GM23338 (cell line): ENCODE measurements at regions not wholly inside any gene's neighbourhood (a gene's known extent, or its start where the extent isn't known, plus 50 kb on each side); places are given as distances from the start of the nearest gene placed in this dataset.

Source experiments
- ATAC-seq: fragments of 200-7000 bp; cut with Tn5 transposase; 3 replicates; pipeline ENCODE4 v1.9.1; 2020
- DNase-seq: peaks from one replicate; pipeline ENCODE4 v3.0.0-alpha.2; 2015; ENCODE audit warnings: low spot score
- H2AFZ ChIP-seq: fragments of 200-600 bp; sonication (generic); 2 replicates; pipeline ENCODE4 v1.8.0; 2016; ENCODE audit warnings: antibody characterized with exemption, mild to moderate bottlenecking, moderate library complexity
- H3F3A ChIP-seq: fragments of 200-600 bp; sonication (generic); replicated peaks from 2 replicates; pipeline ENCODE4 v1.8.0; 2017; ENCODE audit warnings: antibody characterized with exemption, mixed run types, low read depth
- H3K27ac ChIP-seq: fragments of 200-600 bp; sonication (generic); 2 replicates; pipeline ENCODE4 v1.6.1; 2016; ENCODE audit warnings: low read depth
- H3K27me3 ChIP-seq: fragments of 200-600 bp; sonication (generic); 2 replicates; pipeline ENCODE4 v1.8.0; 2016; ENCODE audit warnings: mild to moderate bottlenecking, mixed run types, moderate library complexity; ENCODE audit not compliant: insufficient read depth
- H3K36me3 ChIP-seq: fragments of 200-600 bp; sonication (generic); 2 replicates; pipeline ENCODE4 v1.8.0; 2016; ENCODE audit warnings: mild to moderate bottlenecking; ENCODE audit not compliant: insufficient read depth
- H3K4me1 ChIP-seq: fragments of 200-600 bp; sonication (generic); 2 replicates; pipeline ENCODE4 v1.8.0; 2016; ENCODE audit warnings: mild to moderate bottlenecking, moderate library complexity; ENCODE audit not compliant: insufficient read depth
- H3K4me2 ChIP-seq: fragments of 200-600 bp; sonication (generic); 2 replicates; pipeline ENCODE4 v1.7.1; 2017; ENCODE audit warnings: mixed run types
- H3K4me3 ChIP-seq: fragments of 200-600 bp; sonication (generic); 2 replicates; pipeline ENCODE4 v1.6.1; 2016; ENCODE audit warnings: mixed run types
- H3K79me2 ChIP-seq: fragments of 200-600 bp; sonication (generic); replicated peaks from 2 replicates; pipeline ENCODE4 v1.8.0; 2017; ENCODE audit warnings: mild to moderate bottlenecking; ENCODE audit not compliant: insufficient read depth
- H3K9me2 ChIP-seq: fragments of 200-600 bp; sonication (generic); 2 replicates; pipeline ENCODE4 v1.8.0; 2017; ENCODE audit not compliant: insufficient read depth
- H4K20me1 ChIP-seq: fragments of 200-600 bp; sonication (generic); replicated peaks from 2 replicates; pipeline ENCODE4 v1.8.0; 2017; ENCODE audit warnings: mild to moderate bottlenecking; ENCODE audit not compliant: insufficient read depth
- H3K27ac Mint-ChIP-seq: 2 replicates; pipeline ENCODE4 v1.8.0; 2020; ENCODE audit warnings: inconsistent platforms, mild to moderate bottlenecking, moderate library complexity, mixed read lengths
- H3K27me3 Mint-ChIP-seq: 3 replicates; pipeline ENCODE4 v1.8.0; 2022; ENCODE audit warnings: low read depth, mild to moderate bottlenecking, moderate library complexity, mixed read lengths, inconsistent platforms; ENCODE audit not compliant: insufficient read depth, poor library complexity
- H3K36me3 Mint-ChIP-seq: 3 replicates; pipeline ENCODE4 v1.8.0; 2021; ENCODE audit warnings: low read depth, mild to moderate bottlenecking, inconsistent platforms, moderate library complexity, mixed read lengths
- H3K4me1 Mint-ChIP-seq: 3 replicates; pipeline ENCODE4 v1.8.0; 2020; ENCODE audit warnings: mild to moderate bottlenecking, inconsistent platforms, mixed read lengths
- H3K4me3 Mint-ChIP-seq: 3 replicates; pipeline ENCODE4 v1.8.0; 2021; ENCODE audit warnings: moderate library complexity, mild to moderate bottlenecking, inconsistent platforms, mixed read lengths
- H3K9me3 Mint-ChIP-seq: 3 replicates; pipeline ENCODE4 v1.8.0; 2020; ENCODE audit warnings: moderate library complexity, mild to moderate bottlenecking, inconsistent platforms, mixed read lengths
- CREB1 ChIP-seq: fragments of 250-450 bp; sonication (Bioruptor Pico); IDR thresholded peaks from 2 replicates; pipeline ENCODE4 v1.5.0; 2020; ENCODE audit warnings: low read depth, mild to moderate bottlenecking, moderate library complexity
- EZH2 ChIP-seq: fragments of 200-600 bp; sonication (generic); IDR thresholded peaks from one replicate; pipeline ENCODE4 v1.8.0; 2017; ENCODE audit warnings: antibody characterized with exemption, mild to moderate bottlenecking, low read depth; ENCODE audit not compliant: unreplicated experiment
- EZH2phosphoT487 ChIP-seq: fragments of 200-600 bp; sonication (generic); IDR thresholded peaks from one replicate; pipeline ENCODE4 v1.8.1; 2018; ENCODE audit warnings: antibody characterized with exemption; ENCODE audit not compliant: unreplicated experiment
- JUNB ChIP-seq: IDR thresholded peaks from one replicate; pipeline ENCODE4 v1.6.1; 2016; ENCODE audit warnings: antibody characterized with exemption; ENCODE audit not compliant: unreplicated experiment
- NANOG ChIP-seq: IDR thresholded peaks from 2 replicates; pipeline ENCODE4 v1.6.1; 2016; ENCODE audit warnings: antibody characterized with exemption, borderline replicate concordance
- POLR2AphosphoS5 ChIP-seq: IDR thresholded peaks from 2 replicates; pipeline ENCODE4 v1.6.1; 2016; ENCODE audit warnings: antibody characterized with exemption, low read depth
- STAT1 ChIP-seq: IDR thresholded peaks from one replicate; pipeline ENCODE4 v1.6.1; 2016; ENCODE audit warnings: antibody characterized with exemption; ENCODE audit not compliant: unreplicated experiment
- ZNF114 ChIP-seq: fragments of 250-450 bp; sonication (Bioruptor Pico); IDR thresholded peaks from 2 replicates; pipeline ENCODE4 v1.5.0; 2020; ENCODE audit warnings: mild to moderate bottlenecking, moderate library complexity
- ZNF331 ChIP-seq: fragments of 250-450 bp; sonication (Bioruptor Pico); IDR thresholded peaks from 2 replicates; pipeline ENCODE4 v1.5.0; 2020; ENCODE audit warnings: low read depth, mild to moderate bottlenecking, moderate library complexity
- TF ChIP-seq, protein P1 (sequence below): IDR thresholded peaks from 2 replicates; pipeline ENCODE4 v1.6.1; 2016; ENCODE audit warnings: antibody characterized with exemption
- TF ChIP-seq, protein P2 (sequence below): fragments of 250-450 bp; sonication (Bioruptor Pico); IDR thresholded peaks from 2 replicates; pipeline ENCODE4 v1.5.0; 2020; ENCODE audit warnings: mild to moderate bottlenecking, moderate library complexity
- TF ChIP-seq, protein P3 (sequence below): IDR thresholded peaks from one replicate; pipeline ENCODE4 v1.6.1; 2018; ENCODE audit warnings: antibody characterized with exemption; ENCODE audit not compliant: unreplicated experiment
- TF ChIP-seq, protein P4 (sequence below), 2 experiments: fragments of 200-600 bp in 1 of 2; sonication (generic) in 1 of 2; conservative IDR thresholded peaks; 2 replicates each; pipeline versions ENCODE4 v1.5.1 to v1.6.1; 2016 to 2017; ENCODE audit warnings: antibody characterized with exemption in 2 of 2, low read depth in 2 of 2, mild to moderate bottlenecking in 2 of 2, moderate library complexity in 1 of 2

DNA sequence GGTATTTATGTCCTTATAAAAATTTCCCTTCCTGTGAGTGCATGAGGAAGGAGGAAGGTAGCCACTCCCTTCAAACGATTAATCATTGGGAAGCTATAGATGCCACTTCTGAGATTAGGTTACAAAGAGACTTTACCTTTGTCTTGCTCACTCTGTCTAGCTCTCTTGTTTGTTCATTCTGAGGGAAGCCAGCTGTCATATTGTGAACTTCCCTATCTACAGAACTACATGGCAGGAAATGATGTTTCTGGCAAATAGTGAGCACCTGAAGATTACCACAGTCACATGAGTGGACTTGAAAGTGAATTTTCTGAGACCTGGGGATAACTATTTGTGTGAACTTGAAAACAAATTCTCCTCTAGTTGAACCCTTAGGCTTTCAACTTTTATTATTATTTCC, 776.8 kb downstream of the CCDC85A start (continued):
- TF ChIP-seq POLR2AphosphoS5 (no peak), CREB1 (CRISPR knock-in tag) (no peak)

DNA sequence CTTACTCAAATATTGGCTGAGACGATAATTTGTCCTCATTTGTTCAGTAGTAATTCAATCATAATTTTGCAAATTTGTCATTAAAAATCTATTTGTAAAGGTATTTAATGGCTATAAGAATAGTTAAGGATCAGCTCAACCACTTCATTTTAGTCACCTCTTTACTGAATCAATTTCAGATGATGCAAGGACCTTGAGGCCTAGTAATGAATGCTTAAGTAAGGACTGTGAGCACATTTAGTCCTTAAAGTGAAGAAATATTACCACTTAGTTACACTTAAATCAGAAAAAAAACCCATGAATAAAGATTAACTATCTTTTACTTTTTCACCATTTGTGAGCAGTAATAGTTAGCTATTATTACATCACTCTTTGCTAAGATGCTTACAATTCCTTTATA, 778.9 kb downstream of the CCDC85A start:
- TF ChIP-seq, protein P1, sequence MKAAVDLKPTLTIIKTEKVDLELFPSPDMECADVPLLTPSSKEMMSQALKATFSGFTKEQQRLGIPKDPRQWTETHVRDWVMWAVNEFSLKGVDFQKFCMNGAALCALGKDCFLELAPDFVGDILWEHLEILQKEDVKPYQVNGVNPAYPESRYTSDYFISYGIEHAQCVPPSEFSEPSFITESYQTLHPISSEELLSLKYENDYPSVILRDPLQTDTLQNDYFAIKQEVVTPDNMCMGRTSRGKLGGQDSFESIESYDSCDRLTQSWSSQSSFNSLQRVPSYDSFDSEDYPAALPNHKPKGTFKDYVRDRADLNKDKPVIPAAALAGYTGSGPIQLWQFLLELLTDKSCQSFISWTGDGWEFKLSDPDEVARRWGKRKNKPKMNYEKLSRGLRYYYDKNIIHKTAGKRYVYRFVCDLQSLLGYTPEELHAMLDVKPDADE, result no peak
- TF ChIP-seq, protein P2, sequence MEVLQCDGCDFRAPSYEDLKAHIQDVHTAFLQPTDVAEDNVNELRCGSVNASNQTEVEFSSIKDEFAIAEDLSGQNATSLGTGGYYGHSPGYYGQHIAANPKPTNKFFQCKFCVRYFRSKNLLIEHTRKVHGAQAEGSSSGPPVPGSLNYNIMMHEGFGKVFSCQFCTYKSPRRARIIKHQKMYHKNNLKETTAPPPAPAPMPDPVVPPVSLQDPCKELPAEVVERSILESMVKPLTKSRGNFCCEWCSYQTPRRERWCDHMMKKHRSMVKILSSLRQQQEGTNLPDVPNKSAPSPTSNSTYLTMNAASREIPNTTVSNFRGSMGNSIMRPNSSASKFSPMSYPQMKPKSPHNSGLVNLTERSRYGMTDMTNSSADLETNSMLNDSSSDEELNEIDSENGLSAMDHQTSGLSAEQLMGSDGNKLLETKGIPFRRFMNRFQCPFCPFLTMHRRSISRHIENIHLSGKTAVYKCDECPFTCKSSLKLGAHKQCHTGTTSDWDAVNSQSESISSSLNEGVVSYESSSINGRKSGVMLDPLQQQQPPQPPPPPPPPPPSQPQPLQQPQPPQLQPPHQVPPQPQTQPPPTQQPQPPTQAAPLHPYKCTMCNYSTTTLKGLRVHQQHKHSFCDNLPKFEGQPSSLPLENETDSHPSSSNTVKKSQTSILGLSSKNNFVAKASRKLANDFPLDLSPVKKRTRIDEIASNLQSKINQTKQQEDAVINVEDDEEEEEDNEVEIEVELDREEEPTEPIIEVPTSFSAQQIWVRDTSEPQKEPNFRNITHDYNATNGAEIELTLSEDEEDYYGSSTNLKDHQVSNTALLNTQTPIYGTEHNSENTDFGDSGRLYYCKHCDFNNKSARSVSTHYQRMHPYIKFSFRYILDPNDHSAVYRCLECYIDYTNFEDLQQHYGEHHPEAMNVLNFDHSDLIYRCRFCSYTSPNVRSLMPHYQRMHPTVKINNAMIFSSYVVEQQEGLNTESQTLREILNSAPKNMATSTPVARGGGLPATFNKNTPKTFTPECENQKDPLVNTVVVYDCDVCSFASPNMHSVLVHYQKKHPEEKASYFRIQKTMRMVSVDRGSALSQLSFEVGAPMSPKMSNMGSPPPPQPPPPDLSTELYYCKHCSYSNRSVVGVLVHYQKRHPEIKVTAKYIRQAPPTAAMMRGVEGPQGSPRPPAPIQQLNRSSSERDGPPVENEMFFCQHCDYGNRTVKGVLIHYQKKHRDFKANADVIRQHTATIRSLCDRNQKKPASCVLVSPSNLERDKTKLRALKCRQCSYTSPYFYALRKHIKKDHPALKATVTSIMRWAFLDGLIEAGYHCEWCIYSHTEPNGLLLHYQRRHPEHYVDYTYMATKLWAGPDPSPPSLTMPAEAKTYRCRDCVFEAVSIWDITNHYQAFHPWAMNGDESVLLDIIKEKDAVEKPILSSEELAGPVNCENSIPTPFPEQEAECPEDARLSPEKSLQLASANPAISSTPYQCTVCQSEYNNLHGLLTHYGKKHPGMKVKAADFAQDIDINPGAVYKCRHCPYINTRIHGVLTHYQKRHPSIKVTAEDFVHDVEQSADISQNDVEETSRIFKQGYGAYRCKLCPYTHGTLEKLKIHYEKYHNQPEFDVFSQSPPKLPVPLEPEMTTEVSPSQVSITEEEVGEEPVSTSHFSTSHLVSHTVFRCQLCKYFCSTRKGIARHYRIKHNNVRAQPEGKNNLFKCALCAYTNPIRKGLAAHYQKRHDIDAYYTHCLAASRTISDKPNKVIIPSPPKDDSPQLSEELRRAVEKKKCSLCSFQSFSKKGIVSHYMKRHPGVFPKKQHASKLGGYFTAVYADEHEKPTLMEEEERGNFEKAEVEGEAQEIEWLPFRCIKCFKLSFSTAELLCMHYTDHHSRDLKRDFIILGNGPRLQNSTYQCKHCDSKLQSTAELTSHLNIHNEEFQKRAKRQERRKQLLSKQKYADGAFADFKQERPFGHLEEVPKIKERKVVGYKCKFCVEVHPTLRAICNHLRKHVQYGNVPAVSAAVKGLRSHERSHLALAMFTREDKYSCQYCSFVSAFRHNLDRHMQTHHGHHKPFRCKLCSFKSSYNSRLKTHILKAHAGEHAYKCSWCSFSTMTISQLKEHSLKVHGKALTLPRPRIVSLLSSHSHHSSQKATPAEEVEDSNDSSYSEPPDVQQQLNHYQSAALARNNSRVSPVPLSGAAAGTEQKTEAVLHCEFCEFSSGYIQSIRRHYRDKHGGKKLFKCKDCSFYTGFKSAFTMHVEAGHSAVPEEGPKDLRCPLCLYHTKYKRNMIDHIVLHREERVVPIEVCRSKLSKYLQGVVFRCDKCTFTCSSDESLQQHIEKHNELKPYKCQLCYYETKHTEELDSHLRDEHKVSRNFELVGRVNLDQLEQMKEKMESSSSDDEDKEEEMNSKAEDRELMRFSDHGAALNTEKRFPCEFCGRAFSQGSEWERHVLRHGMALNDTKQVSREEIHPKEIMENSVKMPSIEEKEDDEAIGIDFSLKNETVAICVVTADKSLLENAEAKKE (CRISPR knock-in tag), result no peak
- TF ChIP-seq, protein P3, sequence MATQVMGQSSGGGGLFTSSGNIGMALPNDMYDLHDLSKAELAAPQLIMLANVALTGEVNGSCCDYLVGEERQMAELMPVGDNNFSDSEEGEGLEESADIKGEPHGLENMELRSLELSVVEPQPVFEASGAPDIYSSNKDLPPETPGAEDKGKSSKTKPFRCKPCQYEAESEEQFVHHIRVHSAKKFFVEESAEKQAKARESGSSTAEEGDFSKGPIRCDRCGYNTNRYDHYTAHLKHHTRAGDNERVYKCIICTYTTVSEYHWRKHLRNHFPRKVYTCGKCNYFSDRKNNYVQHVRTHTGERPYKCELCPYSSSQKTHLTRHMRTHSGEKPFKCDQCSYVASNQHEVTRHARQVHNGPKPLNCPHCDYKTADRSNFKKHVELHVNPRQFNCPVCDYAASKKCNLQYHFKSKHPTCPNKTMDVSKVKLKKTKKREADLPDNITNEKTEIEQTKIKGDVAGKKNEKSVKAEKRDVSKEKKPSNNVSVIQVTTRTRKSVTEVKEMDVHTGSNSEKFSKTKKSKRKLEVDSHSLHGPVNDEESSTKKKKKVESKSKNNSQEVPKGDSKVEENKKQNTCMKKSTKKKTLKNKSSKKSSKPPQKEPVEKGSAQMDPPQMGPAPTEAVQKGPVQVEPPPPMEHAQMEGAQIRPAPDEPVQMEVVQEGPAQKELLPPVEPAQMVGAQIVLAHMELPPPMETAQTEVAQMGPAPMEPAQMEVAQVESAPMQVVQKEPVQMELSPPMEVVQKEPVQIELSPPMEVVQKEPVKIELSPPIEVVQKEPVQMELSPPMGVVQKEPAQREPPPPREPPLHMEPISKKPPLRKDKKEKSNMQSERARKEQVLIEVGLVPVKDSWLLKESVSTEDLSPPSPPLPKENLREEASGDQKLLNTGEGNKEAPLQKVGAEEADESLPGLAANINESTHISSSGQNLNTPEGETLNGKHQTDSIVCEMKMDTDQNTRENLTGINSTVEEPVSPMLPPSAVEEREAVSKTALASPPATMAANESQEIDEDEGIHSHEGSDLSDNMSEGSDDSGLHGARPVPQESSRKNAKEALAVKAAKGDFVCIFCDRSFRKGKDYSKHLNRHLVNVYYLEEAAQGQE, result no peak
- TF ChIP-seq NANOG (no peak), ZNF114 (no peak), ZNF331 (CRISPR knock-in tag) (no peak), JUNB (no peak), EZH2phosphoT487 (no peak), STAT1 (no peak), CREB1 (CRISPR knock-in tag) (no peak), EZH2 (no peak), POLR2AphosphoS5 (no peak)
- TF ChIP-seq, protein P4, sequence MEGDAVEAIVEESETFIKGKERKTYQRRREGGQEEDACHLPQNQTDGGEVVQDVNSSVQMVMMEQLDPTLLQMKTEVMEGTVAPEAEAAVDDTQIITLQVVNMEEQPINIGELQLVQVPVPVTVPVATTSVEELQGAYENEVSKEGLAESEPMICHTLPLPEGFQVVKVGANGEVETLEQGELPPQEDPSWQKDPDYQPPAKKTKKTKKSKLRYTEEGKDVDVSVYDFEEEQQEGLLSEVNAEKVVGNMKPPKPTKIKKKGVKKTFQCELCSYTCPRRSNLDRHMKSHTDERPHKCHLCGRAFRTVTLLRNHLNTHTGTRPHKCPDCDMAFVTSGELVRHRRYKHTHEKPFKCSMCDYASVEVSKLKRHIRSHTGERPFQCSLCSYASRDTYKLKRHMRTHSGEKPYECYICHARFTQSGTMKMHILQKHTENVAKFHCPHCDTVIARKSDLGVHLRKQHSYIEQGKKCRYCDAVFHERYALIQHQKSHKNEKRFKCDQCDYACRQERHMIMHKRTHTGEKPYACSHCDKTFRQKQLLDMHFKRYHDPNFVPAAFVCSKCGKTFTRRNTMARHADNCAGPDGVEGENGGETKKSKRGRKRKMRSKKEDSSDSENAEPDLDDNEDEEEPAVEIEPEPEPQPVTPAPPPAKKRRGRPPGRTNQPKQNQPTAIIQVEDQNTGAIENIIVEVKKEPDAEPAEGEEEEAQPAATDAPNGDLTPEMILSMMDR (conservative IDR thresholded peaks at IDR 0.05; ENCODE audit: low read depth in 2 of 2), result no peak
- Histone ChIP-seq H2AFZ (no peak overlapping the region), H3K4me3 (no peak overlapping the region), H3K36me3 (no peaks in the 10 kb centered on the region), H3K4me2 (no peak overlapping the region), H4K20me1 (no peaks in the 10 kb centered on the region), H3K79me2 (no peaks in the 10 kb centered on the region), H3K9me2 (0 out of 2 replicates have a peak, but pooled peaks cover 3% of the 10 kb centered on the region), H3K4me1 (no peaks in the 10 kb centered on the region; the same call in 1 of the 2 replicates), H3F3A (no peaks in the 10 kb centered on the region), H3K27ac (no peak overlapping the region), H3K27me3 (no peaks in the 10 kb centered on the region)
- ATAC-seq (no peak), DNase-seq (no peak)
- H3K4me1 Mint-ChIP-seq, result peaks cover 2% of the 10 kb centered on the region; the same call in 1 of the 3 replicates
- no peak overlapping the region for H3K4me3 Mint-ChIP-seq
- no peaks in the 10 kb centered on the region; the same call in 2 of the 3 replicates for H3K36me3 Mint-ChIP-seq
- peaks cover 14% of the 10 kb centered on the region; the same call in 2 of the 3 replicates for H3K9me3 Mint-ChIP-seq
- no peak overlapping the region for H3K27ac Mint-ChIP-seq
- no peaks in the 10 kb centered on the region for H3K27me3 Mint-ChIP-seq
